Cardiac muscle cell (in vitro differentiated cells and primary cell): ENCODE measurements at regions not wholly inside any gene's neighbourhood (a gene's known extent, or its start where the extent isn't known, plus 50 kb on each side); places are given as distances from the start of the nearest gene placed in this dataset.
"Not testable (repeated sequence)": the region's sequence is repeated elsewhere in the genome, so short reads cannot be mapped to it uniquely, and the experiment has no call there.

Experiments
- DNase-seq, 2 donors: peaks; one replicate each; pipeline versions ENCODE4 v3.0.0 to v3.0.0-alpha.2; 2010 to 2017; ENCODE audit warnings: low read depth in 1 of 2, low spot score in 1 of 2
- H3K27ac ChIP-seq: fragments of 200-600 bp; sonication (generic); 2 replicates; pipeline ENCODE4 v1.5.1; 2016
- H3K27me3 ChIP-seq: fragments of 200-600 bp; sonication (generic); 2 replicates; pipeline ENCODE4 v1.6.0; 2016; ENCODE audit warnings: control low read depth
- H3K36me3 ChIP-seq: fragments of 200-600 bp; sonication (generic); 2 replicates; pipeline ENCODE4 v1.5.1; 2016; ENCODE audit warnings: control low read depth
- H3K4me1 ChIP-seq: fragments of 200-600 bp; sonication (generic); 2 replicates; pipeline ENCODE4 v1.8.1; 2017; ENCODE audit warnings: low read depth, mild to moderate bottlenecking, mixed run types
- H3K4me3 ChIP-seq: fragments of 200-600 bp; sonication (generic); 2 replicates; pipeline ENCODE4 v1.5.1; 2016; ENCODE audit warnings: mild to moderate bottlenecking
- H3K9me3 ChIP-seq: fragments of 200-600 bp; sonication (generic); 2 replicates; pipeline ENCODE4 v1.5.1; 2017; ENCODE audit warnings: low read depth, mild to moderate bottlenecking, control low read depth
- CTCF ChIP-seq: IDR thresholded peaks from 2 replicates; pipeline ENCODE4 v1.5.1; 2012; ENCODE audit warnings: low read depth, mild to moderate bottlenecking, low read length

DNA sequence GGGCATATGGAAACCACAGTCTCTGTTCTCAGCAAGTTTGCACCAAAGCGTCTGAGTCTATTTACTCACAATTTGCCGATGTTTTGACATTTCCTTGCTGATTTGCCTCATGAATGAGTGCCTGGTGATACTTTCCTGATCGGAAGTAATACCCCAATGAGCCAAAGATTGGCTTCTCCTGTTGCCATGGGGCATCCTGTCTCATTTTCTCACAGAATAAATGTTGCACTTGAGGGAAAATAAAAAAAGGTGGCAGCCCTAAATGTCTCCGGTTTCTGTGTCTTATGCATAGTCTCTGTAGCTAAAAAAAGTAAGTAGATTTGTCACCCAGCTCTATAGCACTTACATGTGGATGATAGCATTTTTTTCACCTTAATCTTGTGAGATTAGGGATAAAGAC lies 73.7 kb upstream of the CADPS start:
- no peak for TF ChIP-seq CTCF
- Histone ChIP-seq H3K9me3 (no peaks in the 10 kb centered on the region), H3K27me3 (no peaks in the 10 kb centered on the region), H3K27ac (no peak overlapping the region), H3K4me3 (no peak overlapping the region), H3K4me1 (no peaks in the 10 kb centered on the region), H3K36me3 (no peaks in the 10 kb centered on the region)
- DNase-seq: no peak

- H3K27ac ChIP-seq: no peak overlapping the region
- H3K4me3 ChIP-seq: no peak overlapping the region
- H3K9me3 ChIP-seq: no peaks in the 10 kb centered on the region
- H3K4me1 ChIP-seq: no peaks in the 10 kb centered on the region
- no peak for TF ChIP-seq CTCF
- DNase-seq: no peak
- no peaks in the 10 kb centered on the region for H3K36me3 ChIP-seq
- no peaks in the 10 kb centered on the region for H3K27me3 ChIP-seq
Measured at GRCh38 chr3:62950210-62950609, 75.0 kb upstream of the CADPS start.

GRCh38 chr3:62951037-62951613 lies 75.9 kb upstream of the CADPS start:
- Histone ChIP-seq H3K4me3 (no peak overlapping the region), H3K36me3 (no peaks in the 10 kb centered on the region), H3K4me1 (no peaks in the 10 kb centered on the region), H3K27ac (no peak overlapping the region), H3K27me3 (no peaks in the 10 kb centered on the region), H3K9me3 (no peaks in the 10 kb centered on the region)
- TF ChIP-seq CTCF: no peak
- no peak for DNase-seq

DNA sequence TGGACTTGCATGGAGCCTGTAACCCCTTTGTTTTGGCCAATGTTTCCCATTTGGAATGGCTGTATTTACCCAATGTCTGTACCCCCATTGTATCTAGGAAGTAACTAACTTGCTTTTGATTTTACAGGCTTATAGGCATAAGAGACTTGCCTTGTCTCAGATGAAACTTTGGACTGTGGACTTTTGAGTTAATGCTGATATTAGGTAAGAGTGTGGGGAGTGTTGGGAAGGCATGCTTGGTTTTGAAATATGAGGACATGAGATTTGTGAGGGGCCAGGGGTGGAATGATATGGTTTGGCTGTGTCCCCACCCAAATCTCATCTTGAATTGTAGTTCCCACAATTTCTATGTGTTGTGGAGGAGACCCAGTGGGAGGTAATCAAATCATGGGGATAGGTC lies 76.7 kb upstream of the CADPS start:
- H3K36me3 ChIP-seq, H3K27ac ChIP-seq, H3K4me1 ChIP-seq, H3K27me3 ChIP-seq, DNase-seq, H3K9me3 ChIP-seq, H3K4me3 ChIP-seq: not testable (repeated sequence)

- H3K4me3 ChIP-seq: no peak overlapping the region
- no peak for DNase-seq
- H3K9me3 ChIP-seq: no peaks in the 10 kb centered on the region
- TF ChIP-seq CTCF: no peak
- H3K36me3 ChIP-seq: no peaks in the 10 kb centered on the region
- H3K4me1 ChIP-seq: peaks cover 4% of the 10 kb centered on the region
- no peak overlapping the region for H3K27ac ChIP-seq
- no peaks in the 10 kb centered on the region for H3K27me3 ChIP-seq
Measured at GRCh38 chr3:62954580-62954979, 79.4 kb upstream of the CADPS start.

DNA sequence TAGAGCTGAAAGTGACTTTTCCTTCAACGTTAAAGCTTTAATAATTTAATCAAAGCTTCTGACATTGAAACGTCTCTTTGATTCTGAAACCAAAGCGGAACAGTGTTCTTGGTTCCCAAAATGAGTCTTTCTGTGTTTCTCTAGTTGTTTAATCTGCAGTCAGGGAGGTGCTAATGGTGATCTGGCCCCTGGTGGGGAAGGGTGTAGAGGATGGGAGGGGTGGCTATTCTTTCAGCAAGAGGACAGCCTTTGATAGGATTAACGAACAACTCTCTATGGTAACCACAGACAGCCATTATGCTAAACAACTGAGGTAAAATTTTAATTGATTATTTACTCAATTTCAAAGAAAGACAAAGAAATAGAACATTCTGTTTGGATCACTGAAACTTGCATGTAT lies 79.9 kb upstream of the CADPS start:
- no peak for TF ChIP-seq CTCF
- Histone ChIP-seq H3K27ac (no peak overlapping the region), H3K36me3 (no peaks in the 10 kb centered on the region), H3K9me3 (no peaks in the 10 kb centered on the region), H3K4me1 (peaks cover 4% of the 10 kb centered on the region), H3K27me3 (no peaks in the 10 kb centered on the region), H3K4me3 (no peak overlapping the region)
- no peak for DNase-seq
